Esophagus muscularis mucosa (tissue), 3 donors: ENCODE measurements at regions not wholly inside any gene's neighbourhood (a gene's known extent, or its start where the extent isn't known, plus 50 kb on each side); places are given as distances from the start of the nearest gene placed in this dataset.

Experiments used
- POLR2A ChIP-seq: fragments of 450-650 bp; IDR thresholded peaks from one replicate; pipeline ENCODE4 v1.6.1; 2017; ENCODE audit warnings: antibody characterized with exemption, moderate library complexity, mild to moderate bottlenecking, low read depth
- POLR2AphosphoS5 ChIP-seq, 2 donors: sonication (generic); formaldehyde crosslinking; IDR thresholded peaks; one replicate each; pipeline ENCODE4 v1.6.1; 2017; ENCODE audit warnings: antibody characterized with exemption in 2 of 2
- TF ChIP-seq, protein P1 (sequence below), 3 experiments: fragments of 200-600 bp in 2 of 3; fragments of 450-650 bp in 1 of 3; sonication (generic) in 2 of 3; IDR thresholded peaks; one replicate each; pipeline ENCODE4 v1.5.1; 2017 to 2019; ENCODE audit warnings: antibody characterized with exemption in 3 of 3, mild to moderate bottlenecking in 2 of 3, moderate library complexity in 1 of 3

- TF ChIP-seq POLR2AphosphoS5 (IDR thresholded peaks at IDR 0.05) (no peak), POLR2A (no peak)
- TF ChIP-seq, protein P1, sequence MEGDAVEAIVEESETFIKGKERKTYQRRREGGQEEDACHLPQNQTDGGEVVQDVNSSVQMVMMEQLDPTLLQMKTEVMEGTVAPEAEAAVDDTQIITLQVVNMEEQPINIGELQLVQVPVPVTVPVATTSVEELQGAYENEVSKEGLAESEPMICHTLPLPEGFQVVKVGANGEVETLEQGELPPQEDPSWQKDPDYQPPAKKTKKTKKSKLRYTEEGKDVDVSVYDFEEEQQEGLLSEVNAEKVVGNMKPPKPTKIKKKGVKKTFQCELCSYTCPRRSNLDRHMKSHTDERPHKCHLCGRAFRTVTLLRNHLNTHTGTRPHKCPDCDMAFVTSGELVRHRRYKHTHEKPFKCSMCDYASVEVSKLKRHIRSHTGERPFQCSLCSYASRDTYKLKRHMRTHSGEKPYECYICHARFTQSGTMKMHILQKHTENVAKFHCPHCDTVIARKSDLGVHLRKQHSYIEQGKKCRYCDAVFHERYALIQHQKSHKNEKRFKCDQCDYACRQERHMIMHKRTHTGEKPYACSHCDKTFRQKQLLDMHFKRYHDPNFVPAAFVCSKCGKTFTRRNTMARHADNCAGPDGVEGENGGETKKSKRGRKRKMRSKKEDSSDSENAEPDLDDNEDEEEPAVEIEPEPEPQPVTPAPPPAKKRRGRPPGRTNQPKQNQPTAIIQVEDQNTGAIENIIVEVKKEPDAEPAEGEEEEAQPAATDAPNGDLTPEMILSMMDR (IDR thresholded peaks at IDR 0.05) = no peak
Observed at GRCh38 chr3:44030285-44030684, 211.4 kb upstream of the TOPAZ1 start.
